LoVo (cell line): ENCODE measurements at regions not wholly inside any gene's neighbourhood (a gene's known extent, or its start where the extent isn't known, plus 50 kb on each side); places are given as distances from the start of the nearest gene placed in this dataset.

Source experiments
- DNase-seq: peaks from one replicate; pipeline ENCODE4 v3.0.0-alpha.2; 2016; ENCODE audit warnings: low spot score

DNA sequence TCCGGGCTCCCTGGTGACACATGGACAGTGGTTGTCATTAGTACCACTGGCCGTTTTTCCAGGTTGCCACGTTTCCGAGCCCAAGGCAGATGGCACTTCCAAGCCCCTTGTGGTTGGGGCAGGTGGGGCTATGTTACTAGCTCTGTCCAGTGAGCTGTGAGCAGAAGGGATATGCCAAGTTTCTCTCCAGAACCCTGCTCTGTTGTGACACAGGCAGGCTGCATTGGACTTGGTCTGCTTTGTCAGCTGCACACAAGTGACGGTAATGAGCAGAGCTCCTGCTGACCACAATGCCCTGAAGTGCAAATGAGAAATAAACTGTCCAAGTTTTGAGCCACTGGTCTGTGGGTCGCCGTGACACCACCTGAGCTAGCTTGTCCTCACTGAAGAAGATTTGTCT is 118.8 kb downstream of the GYPC start:
- no peak for DNase-seq

- no peak for DNase-seq
These were observed 119.5 kb downstream of the GYPC start for GRCh38 chr2:126775300-126775985.

GRCh38 chr2:126776255-126776654 is 120.3 kb downstream of the GYPC start:
- DNase-seq, result no peak

- peak; percentile 58 for DNase-seq
These were observed 121.0 kb downstream of the GYPC start for GRCh38 chr2:126776692-126777619.

DNA sequence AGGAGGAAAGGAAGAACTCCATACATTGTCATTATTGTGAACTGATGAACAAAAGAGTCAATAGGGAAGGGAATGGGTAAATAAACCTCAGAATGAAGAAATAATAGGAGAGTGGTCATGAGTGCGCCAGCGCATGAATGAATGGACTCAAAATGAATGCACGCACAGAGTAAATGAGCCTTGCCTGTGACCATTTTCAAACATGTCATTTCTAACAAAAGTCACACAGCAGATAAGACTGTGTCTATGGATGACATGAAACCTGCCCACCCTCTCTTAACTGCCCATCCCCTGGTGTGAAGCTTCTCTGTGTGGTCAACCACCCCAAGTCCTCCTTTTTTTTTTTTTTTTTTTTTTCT is 121.1 kb upstream of the TEX51 start:
- no peak for DNase-seq

GRCh38 chr2:126778561-126779501 is 119.9 kb upstream of the TEX51 start:
- no peak for DNase-seq

DNA sequence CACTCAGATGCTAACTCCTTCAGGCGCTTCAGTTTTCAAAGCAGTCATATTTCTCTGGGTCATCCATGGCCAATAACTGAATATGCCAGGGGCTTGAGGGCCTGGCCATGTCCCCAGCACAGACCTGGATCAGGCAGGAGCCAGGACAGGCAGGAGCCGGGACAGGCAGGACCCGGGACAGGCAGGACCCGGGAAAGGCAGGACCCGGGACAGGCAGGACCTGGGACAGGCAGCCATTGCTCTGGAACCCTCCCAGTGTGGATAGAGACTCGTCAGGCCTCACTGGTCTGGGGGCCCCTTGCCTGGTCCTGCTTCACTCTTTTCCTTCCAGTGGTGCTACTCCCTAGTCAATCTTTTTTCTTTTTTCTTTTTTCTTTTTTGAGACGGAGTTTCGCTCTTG is 117.5 kb upstream of the TEX51 start:
- DNase-seq, result no peak

GRCh38 chr2:126781806-126782205 is 116.9 kb upstream of the TEX51 start:
- no peak for DNase-seq

DNA sequence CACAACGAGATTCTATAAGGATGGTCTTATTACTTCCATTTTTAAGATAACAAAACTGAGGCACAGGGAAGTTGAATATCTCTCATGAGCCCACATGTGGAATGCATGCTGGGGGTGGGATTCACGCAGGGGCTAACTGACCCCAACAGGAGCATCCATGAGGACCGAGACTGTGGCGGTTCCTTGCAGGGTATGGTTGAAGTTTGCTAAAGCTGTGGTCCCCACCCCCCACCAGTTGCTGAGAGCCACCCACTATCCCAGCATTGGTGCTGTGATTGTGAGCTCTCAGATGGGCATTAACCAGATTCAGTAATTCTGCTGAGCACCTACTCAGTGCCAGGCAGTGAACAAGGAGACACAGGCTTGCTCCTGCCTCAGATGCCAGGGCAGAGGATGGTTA is 116.0 kb upstream of the TEX51 start:
- DNase-seq, result no peak

DNA sequence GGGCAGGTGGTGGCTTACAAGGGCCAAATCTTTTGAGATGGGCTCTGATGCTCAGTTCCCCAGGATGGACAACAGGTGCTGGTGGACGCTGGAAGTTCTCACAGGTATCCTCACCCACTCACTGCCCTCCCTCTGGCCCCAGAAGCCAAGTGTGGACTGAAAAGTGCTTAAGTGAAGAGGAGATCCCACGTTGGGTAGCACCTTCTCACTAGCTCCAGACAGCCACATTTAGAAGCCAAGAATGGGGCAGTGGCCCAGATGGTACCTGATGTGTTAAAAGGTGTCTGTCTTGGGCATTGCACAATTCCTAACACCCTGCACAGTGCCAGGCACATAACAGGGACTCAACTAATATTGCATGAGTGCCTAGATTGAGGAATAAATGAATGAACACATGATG is 115.3 kb upstream of the TEX51 start:
- no peak for DNase-seq

DNA sequence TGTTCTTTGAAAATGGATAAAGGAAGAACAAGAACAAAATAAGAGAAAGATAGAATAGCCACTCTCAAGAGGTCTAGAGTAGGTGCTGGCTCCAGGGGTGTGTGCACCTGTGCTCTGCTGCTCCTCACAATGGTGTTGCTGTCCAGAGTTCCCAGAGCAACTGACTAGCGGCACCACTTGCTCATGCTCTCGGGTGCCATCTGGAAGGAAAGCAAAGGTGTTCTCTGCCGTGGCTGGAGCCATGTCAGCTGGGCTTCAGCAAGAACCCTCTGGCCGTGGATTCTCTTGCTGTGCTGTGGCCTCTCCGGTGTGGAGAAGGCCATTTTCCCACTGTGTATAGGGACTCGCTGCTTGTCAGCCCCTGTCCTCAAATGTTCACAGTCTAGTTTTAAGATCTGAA is 114.6 kb upstream of the TEX51 start:
- no peak for DNase-seq

- no peak for DNase-seq
These were observed 114.1 kb upstream of the TEX51 start for GRCh38 chr2:126784621-126785020.

- DNase-seq, result no peak
These were observed 113.5 kb upstream of the TEX51 start for GRCh38 chr2:126785236-126785635.

GRCh38 chr2:126785862-126786261 is 112.8 kb upstream of the TEX51 start:
- DNase-seq, result no peak

- DNase-seq, result no peak
These were observed 111.9 kb upstream of the TEX51 start for GRCh38 chr2:126786765-126787164.

GRCh38 chr2:126787289-126787688 is 111.4 kb upstream of the TEX51 start:
- no peak for DNase-seq

DNA sequence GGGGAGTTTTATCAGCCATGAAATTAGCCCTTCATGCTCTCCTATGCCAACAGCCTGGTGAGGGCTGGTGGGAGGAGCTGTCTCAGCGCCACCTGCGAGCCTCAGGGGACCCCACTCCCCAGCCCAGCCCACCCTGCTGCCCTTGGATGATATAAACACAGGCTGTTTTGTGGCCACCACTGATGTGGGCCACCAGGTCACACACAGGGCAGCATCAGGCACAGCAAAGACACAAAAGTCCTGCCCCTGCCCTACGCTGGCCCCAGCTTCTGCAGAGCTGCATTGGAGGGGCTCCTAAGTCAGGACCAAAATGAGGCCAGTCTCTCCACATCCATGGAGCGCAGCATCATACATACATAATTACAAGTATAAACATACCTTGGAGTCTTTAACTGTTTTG is 110.6 kb upstream of the TEX51 start:
- no peak for DNase-seq

- no peak for DNase-seq
These were observed 110.0 kb upstream of the TEX51 start for GRCh38 chr2:126788652-126789051.

DNA sequence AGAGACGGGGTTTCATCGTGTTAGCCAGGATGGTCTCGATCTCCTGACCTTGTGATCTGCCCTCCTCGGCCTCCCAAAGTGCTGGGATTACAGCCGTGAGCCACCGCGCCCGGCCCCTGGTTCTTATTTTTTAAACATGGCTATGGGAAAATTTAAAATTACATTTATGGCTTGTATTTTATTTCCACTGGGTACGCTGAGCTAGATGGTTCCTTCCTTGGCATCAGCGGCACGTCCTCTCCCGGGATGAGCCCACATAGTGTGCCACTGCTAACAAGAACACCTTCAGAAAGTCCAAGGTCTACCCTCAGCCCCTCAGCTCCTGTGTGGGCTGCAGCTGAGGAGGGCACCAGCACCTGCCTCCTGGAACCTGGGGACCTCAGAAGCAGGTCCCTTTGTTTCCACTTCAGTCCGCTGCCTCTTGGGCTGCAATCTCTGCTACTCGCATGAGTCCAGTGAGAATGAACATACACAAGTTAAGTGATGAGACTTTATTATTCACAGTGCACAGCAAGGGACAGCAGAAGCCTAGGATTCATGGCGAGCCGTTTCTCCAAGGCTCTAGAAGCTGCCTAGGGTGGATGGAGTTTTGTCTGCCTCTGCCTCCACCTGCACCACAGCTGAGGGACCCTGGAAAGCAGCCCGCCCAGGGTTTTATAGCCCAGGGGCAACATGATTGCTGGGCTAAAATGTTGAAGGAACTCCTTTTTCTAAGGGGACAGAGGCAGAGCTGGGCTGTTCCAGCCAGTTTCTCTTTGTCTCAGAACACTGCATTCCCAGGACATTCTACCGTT is 107.5 kb upstream of the TEX51 start:
- no peak for DNase-seq

DNA sequence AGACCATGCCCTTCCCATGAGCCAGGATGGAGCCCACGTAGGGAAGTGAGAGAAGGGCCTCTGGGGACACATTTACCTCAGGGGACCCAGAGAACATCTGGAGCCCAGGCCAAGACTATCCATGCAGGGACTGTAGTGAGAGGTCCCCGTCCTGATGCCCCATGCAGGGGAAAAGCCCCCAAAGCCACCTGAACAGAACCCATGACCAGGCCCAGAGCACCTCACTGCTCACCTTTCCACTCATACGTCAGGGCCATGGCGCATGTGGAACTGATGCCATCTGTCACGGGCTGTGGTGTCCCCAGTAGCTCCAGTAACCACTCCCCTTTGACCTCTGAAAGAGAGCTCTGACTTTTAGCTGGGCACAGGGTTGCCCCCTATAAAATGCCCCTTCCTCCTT is 106.5 kb upstream of the TEX51 start:
- no peak for DNase-seq

GRCh38 chr2:126792993-126793392 is 105.7 kb upstream of the TEX51 start:
- no peak for DNase-seq
